ENCODE measurements at regions not wholly inside any gene's neighbourhood (a gene's known extent, or its start where the extent isn't known, plus 50 kb on each side); places are given as distances from the start of the nearest gene placed in this dataset.

- no peak for DNase-seq (ENCODE audit: low read depth)
Measured at GRCh38 chr6:92050216-92050615, 1369.1 kb downstream of the EPHA7 start.

- no peak for DNase-seq (ENCODE audit: low read depth)
Measured at GRCh38 chr6:92047860-92048259, 1371.5 kb downstream of the EPHA7 start.

GRCh38 chr6:92047152-92047850, 1372.1 kb downstream of the EPHA7 start:
- DNase-seq (ENCODE audit: low read depth): no peak

GRCh38 chr6:92044312-92044711, 1375.0 kb downstream of the EPHA7 start:
- no peak for DNase-seq (ENCODE audit: low read depth)

- no peak for DNase-seq (ENCODE audit: low read depth)
Measured at GRCh38 chr6:92043777-92044176, 1375.6 kb downstream of the EPHA7 start.

GRCh38 chr6:92026878-92027277, 1392.5 kb downstream of the EPHA7 start:
- DNase-seq (ENCODE audit: low read depth): no peak

- no peak for DNase-seq (ENCODE audit: low read depth)
Measured at GRCh38 chr6:92024881-92025280, 1394.5 kb downstream of the EPHA7 start.

- no peak for DNase-seq (ENCODE audit: low read depth)
Measured at GRCh38 chr6:92024110-92024509, 1395.2 kb downstream of the EPHA7 start.

- DNase-seq (ENCODE audit: low read depth): no peak
Measured at GRCh38 chr6:92023410-92023966, 1395.9 kb downstream of the EPHA7 start.

GRCh38 chr6:92011681-92012245, 1407.6 kb downstream of the EPHA7 start:
- no peak for DNase-seq (ENCODE audit: low read depth)

GRCh38 chr6:92008757-92009502, 1410.4 kb downstream of the EPHA7 start:
- DNase-seq (ENCODE audit: low read depth): no peak

- no peak for DNase-seq (ENCODE audit: low read depth)
Measured at GRCh38 chr6:92000112-92000511, 1413.2 kb upstream of the MAP3K7 start.

- no peak for DNase-seq (ENCODE audit: low read depth)
Measured at GRCh38 chr6:91994787-91995186, 1407.9 kb upstream of the MAP3K7 start.

- DNase-seq (ENCODE audit: low read depth): no peak
Measured at GRCh38 chr6:91982559-91982958, 1395.7 kb upstream of the MAP3K7 start.

- no peak for DNase-seq (ENCODE audit: low read depth)
Measured at GRCh38 chr6:91976797-91977196, 1389.9 kb upstream of the MAP3K7 start.

GRCh38 chr6:91970700-91971099, 1383.8 kb upstream of the MAP3K7 start:
- no peak for DNase-seq (ENCODE audit: low read depth)

GRCh38 chr6:91965872-91966271, 1379.0 kb upstream of the MAP3K7 start:
- no peak for DNase-seq (ENCODE audit: low read depth)

- DNase-seq (ENCODE audit: low read depth): no peak
Measured at GRCh38 chr6:91961671-91962070, 1374.8 kb upstream of the MAP3K7 start.

GRCh38 chr6:91961236-91961635, 1374.4 kb upstream of the MAP3K7 start:
- DNase-seq (ENCODE audit: low read depth): no peak

- DNase-seq (ENCODE audit: low read depth): no peak
Measured at GRCh38 chr6:91941838-91942237, 1355.0 kb upstream of the MAP3K7 start.

GRCh38 chr6:91940801-91941200, 1353.9 kb upstream of the MAP3K7 start:
- DNase-seq (ENCODE audit: low read depth): no peak

GRCh38 chr6:91926827-91927226, 1340.0 kb upstream of the MAP3K7 start:
- DNase-seq (ENCODE audit: low read depth): no peak

- DNase-seq (ENCODE audit: low read depth): no peak
Measured at GRCh38 chr6:91926361-91926760, 1339.5 kb upstream of the MAP3K7 start.

Data from RPMI7951 (cell line).